CD4-positive, CD25-positive, alpha-beta regulatory T cell (primary cell): ENCODE measurements at regions not wholly inside any gene's neighbourhood (a gene's known extent, or its start where the extent isn't known, plus 50 kb on each side); places are given as distances from the start of the nearest gene placed in this dataset.

Source experiments
- ATAC-seq, 2 donors: fragments of 150-1000 bp; cut with Tn5 transposase; one replicate each; pipeline ENCODE4 v1.10.0; 2021; ENCODE audit warnings: low read depth in 2 of 2, moderate number of reproducible peaks in 2 of 2, moderate library complexity in 1 of 2
- DNase-seq, 3 donors: peaks; one replicate each; pipeline versions ENCODE4 v3.0.0 to v3.0.0-alpha.2; 2012 to 2022; ENCODE audit warnings: mixed read lengths in 1 of 3
- H3K27ac ChIP-seq: one replicate; pipeline ENCODE4 v1.7.0; 2013; ENCODE audit warnings: mild to moderate bottlenecking, low read length; ENCODE audit not compliant: insufficient read depth, poor library complexity, severe bottlenecking
- H3K27me3 ChIP-seq: one replicate; pipeline ENCODE4 v1.7.0; 2013; ENCODE audit warnings: low read length; ENCODE audit not compliant: control insufficient read depth, insufficient read depth
- H3K36me3 ChIP-seq: one replicate; pipeline ENCODE4 v1.7.0; 2013; ENCODE audit warnings: mild to moderate bottlenecking, low read length, moderate library complexity; ENCODE audit not compliant: control insufficient read depth, insufficient read depth
- H3K4me1 ChIP-seq: 2 replicates; pipeline ENCODE4 v1.7.0; 2013; ENCODE audit warnings: mild to moderate bottlenecking, low read length; ENCODE audit not compliant: insufficient read depth, control insufficient read depth, poor library complexity, severe bottlenecking
- H3K4me3 ChIP-seq: one replicate; pipeline ENCODE4 v1.7.0; 2013; ENCODE audit warnings: low read depth, mild to moderate bottlenecking, low read length, moderate library complexity
- H3K9me3 ChIP-seq, 2 experiments: 1 replicate in 1 of 2; 2 replicates in 1 of 2; pipeline ENCODE4 v1.7.0; 2013; ENCODE audit warnings: low read length in 2 of 2, mild to moderate bottlenecking in 1 of 2, moderate library complexity in 1 of 2; ENCODE audit not compliant: control insufficient read depth in 2 of 2
- H3K27ac Mint-ChIP-seq, 3 donors: one replicate each; pipeline ENCODE4 v1.8.0; 2020 to 2022; ENCODE audit warnings: mild to moderate bottlenecking in 3 of 3, mixed read lengths in 3 of 3, moderate library complexity in 2 of 3
- H3K27me3 Mint-ChIP-seq: one replicate; pipeline ENCODE4 v1.8.0; 2022; ENCODE audit warnings: mild to moderate bottlenecking, mixed read lengths
- H3K36me3 Mint-ChIP-seq: one replicate; pipeline ENCODE4 v1.8.0; 2020; ENCODE audit warnings: mixed read lengths
- H3K4me1 Mint-ChIP-seq, 4 donors: one replicate each; pipeline ENCODE4 v1.8.0; 2020 to 2022; ENCODE audit warnings: mixed read lengths in 4 of 4, mild to moderate bottlenecking in 1 of 4
- H3K4me3 Mint-ChIP-seq, 4 donors: one replicate each; pipeline ENCODE4 v1.8.0; 2020 to 2022; ENCODE audit warnings: mild to moderate bottlenecking in 4 of 4, mixed read lengths in 4 of 4, moderate library complexity in 3 of 4
- H3K9me3 Mint-ChIP-seq, 7 donors: one replicate each; pipeline ENCODE4 v1.8.0; 2020 to 2022; ENCODE audit warnings: mixed read lengths in 7 of 7, mild to moderate bottlenecking in 3 of 7, moderate library complexity in 2 of 7

GRCh38 chr6:120627612-120628011 lies 706.7 kb downstream of the TBC1D32 start:
- H3K4me1 ChIP-seq: no peaks in the 10 kb centered on the region
- no peaks in the 10 kb centered on the region for H3K36me3 ChIP-seq
- Mint-ChIP-seq H3K27ac (no peak overlapping the region), H3K4me3 (no peak overlapping the region), H3K27me3 (no peaks in the 10 kb centered on the region), H3K36me3 (no peaks in the 10 kb centered on the region), H3K9me3 (peaks cover 2 to 8% (median 4%) of the 10 kb centered on the region in 7 donors), H3K4me1 (no peaks in the 10 kb centered on the region)
- no peak for DNase-seq
- no peak overlapping the region for H3K27ac ChIP-seq
- no peaks in the 10 kb centered on the region for H3K9me3 ChIP-seq
- no peaks in the 10 kb centered on the region for H3K27me3 ChIP-seq
- no peak for ATAC-seq
- H3K4me3 ChIP-seq: no peak overlapping the region

GRCh38 chr6:120622127-120622631 lies 712.1 kb downstream of the TBC1D32 start:
- Histone ChIP-seq H3K4me3 (no peak overlapping the region), H3K4me1 (no peaks in the 10 kb centered on the region), H3K27ac (no peak overlapping the region), H3K9me3 (no peaks in the 10 kb centered on the region), H3K27me3 (no peaks in the 10 kb centered on the region), H3K36me3 (no peaks in the 10 kb centered on the region)
- Mint-ChIP-seq H3K27me3 (no peaks in the 10 kb centered on the region), H3K4me1 (no peaks in the 10 kb centered on the region), H3K4me3 (no peak overlapping the region), H3K27ac (no peak overlapping the region), H3K36me3 (no peaks in the 10 kb centered on the region), H3K9me3 (peaks cover 0 to 10% (median 0%) of the 10 kb centered on the region in 7 donors)
- DNase-seq: no peak
- ATAC-seq: no peak

- Mint-ChIP-seq H3K36me3 (no peaks in the 10 kb centered on the region), H3K27me3 (no peaks in the 10 kb centered on the region), H3K4me3 (no peak overlapping the region), H3K9me3 (peaks cover 0 to 8% (median 0%) of the 10 kb centered on the region in 7 donors), H3K27ac (no peak overlapping the region), H3K4me1 (no peaks in the 10 kb centered on the region)
- ATAC-seq (no peak), DNase-seq (no peak)
- H3K27me3 ChIP-seq: no peaks in the 10 kb centered on the region
- H3K9me3 ChIP-seq: no peaks in the 10 kb centered on the region
- no peak overlapping the region for H3K27ac ChIP-seq
- no peak overlapping the region for H3K4me3 ChIP-seq
- H3K36me3 ChIP-seq: no peaks in the 10 kb centered on the region
- H3K4me1 ChIP-seq: no peaks in the 10 kb centered on the region
Measured at GRCh38 chr6:120620900-120621299, 713.4 kb downstream of the TBC1D32 start.

- Mint-ChIP-seq H3K9me3 (peaks cover 0 to 6% (median 1%) of the 10 kb centered on the region in 7 donors), H3K4me1 (no peaks in the 10 kb centered on the region), H3K27me3 (no peaks in the 10 kb centered on the region), H3K27ac (no peak overlapping the region), H3K36me3 (no peaks in the 10 kb centered on the region), H3K4me3 (no peak overlapping the region)
- Histone ChIP-seq H3K4me1 (no peaks in the 10 kb centered on the region), H3K9me3 (no peaks in the 10 kb centered on the region), H3K27ac (no peak overlapping the region), H3K27me3 (no peaks in the 10 kb centered on the region), H3K36me3 (no peaks in the 10 kb centered on the region), H3K4me3 (no peak overlapping the region)
- ATAC-seq: no peak
- no peak for DNase-seq
Measured at GRCh38 chr6:120615238-120615637, 719.0 kb downstream of the TBC1D32 start.

GRCh38 chr6:120614723-120615122 lies 719.6 kb downstream of the TBC1D32 start:
- DNase-seq: no peak
- no peaks in the 10 kb centered on the region for H3K9me3 ChIP-seq
- H3K4me3 ChIP-seq: no peak overlapping the region
- no peak for ATAC-seq
- no peaks in the 10 kb centered on the region for H3K27me3 ChIP-seq
- no peak overlapping the region for H3K27ac ChIP-seq
- Mint-ChIP-seq H3K4me3 (no peak overlapping the region), H3K4me1 (no peaks in the 10 kb centered on the region), H3K27ac (no peak overlapping the region), H3K36me3 (no peaks in the 10 kb centered on the region), H3K9me3 (peaks cover 0 to 6% (median 1%) of the 10 kb centered on the region in 7 donors), H3K27me3 (no peaks in the 10 kb centered on the region)
- no peaks in the 10 kb centered on the region for H3K36me3 ChIP-seq
- H3K4me1 ChIP-seq: no peaks in the 10 kb centered on the region

- Mint-ChIP-seq H3K4me3 (no peak overlapping the region), H3K27me3 (no peaks in the 10 kb centered on the region)
- H3K27me3 ChIP-seq: no peaks in the 10 kb centered on the region
Measured at GRCh38 chr6:120608826-120609225, 725.5 kb downstream of the TBC1D32 start.

GRCh38 chr6:120606743-120607142 lies 727.5 kb downstream of the TBC1D32 start:
- Mint-ChIP-seq H3K27ac (no peak overlapping the region), H3K36me3 (no peaks in the 10 kb centered on the region), H3K4me3 (no peak overlapping the region), H3K4me1 (no peaks in the 10 kb centered on the region), H3K27me3 (no peaks in the 10 kb centered on the region), H3K9me3 (peaks cover 0 to 3% (median 0%) of the 10 kb centered on the region in 7 donors)
- Histone ChIP-seq H3K27ac (no peak overlapping the region), H3K27me3 (no peaks in the 10 kb centered on the region), H3K9me3 (no peaks in the 10 kb centered on the region), H3K4me1 (no peaks in the 10 kb centered on the region), H3K36me3 (no peaks in the 10 kb centered on the region), H3K4me3 (no peak overlapping the region)
- DNase-seq (no peak), ATAC-seq (no peak)

More at GRCh38 chr6:120608826-120609225, 725.5 kb downstream of the TBC1D32 start:
- peaks cover 0 to 3% (median 0%) of the 10 kb centered on the region in 7 donors for H3K9me3 Mint-ChIP-seq
- H3K27ac Mint-ChIP-seq: no peak overlapping the region
- Histone ChIP-seq H3K4me3 (no peak overlapping the region), H3K27ac (no peak overlapping the region), H3K9me3 (no peaks in the 10 kb centered on the region), H3K36me3 (no peaks in the 10 kb centered on the region), H3K4me1 (no peaks in the 10 kb centered on the region)
- ATAC-seq: no peak
- H3K36me3 Mint-ChIP-seq: no peaks in the 10 kb centered on the region
- DNase-seq: no peak
- no peaks in the 10 kb centered on the region for H3K4me1 Mint-ChIP-seq

- Mint-ChIP-seq H3K4me3 (no peak overlapping the region), H3K4me1 (no peaks in the 10 kb centered on the region), H3K27me3 (no peaks in the 10 kb centered on the region), H3K36me3 (no peaks in the 10 kb centered on the region), H3K9me3 (peaks cover 0 to 4% (median 0%) of the 10 kb centered on the region in 7 donors), H3K27ac (no peak overlapping the region)
- DNase-seq (no peak), ATAC-seq (no peak)
- Histone ChIP-seq H3K27ac (no peak overlapping the region), H3K27me3 (no peaks in the 10 kb centered on the region), H3K36me3 (no peaks in the 10 kb centered on the region), H3K9me3 (no peaks in the 10 kb centered on the region), H3K4me1 (no peaks in the 10 kb centered on the region), H3K4me3 (no peak overlapping the region)
Measured at GRCh38 chr6:120604510-120604909, 729.8 kb downstream of the TBC1D32 start.
